ENCODE measurements at regions not wholly inside any gene's neighbourhood (a gene's known extent, or its start where the extent isn't known, plus 50 kb on each side); places are given as distances from the start of the nearest gene placed in this dataset.
"Not testable (repeated sequence)": the region's sequence is repeated elsewhere in the genome, so short reads cannot be mapped to it uniquely, and the experiment has no call there.

- not testable (repeated sequence) for DNase-seq
Observed at GRCh38 chr10:42533866-42534265, 104.5 kb downstream of the ZNF33B start.

GRCh38 chr10:42532996-42533395, 105.4 kb downstream of the ZNF33B start:
- DNase-seq: no peak

- no peak for DNase-seq
Observed at GRCh38 chr10:42523098-42523497, 115.3 kb downstream of the ZNF33B start.

- no peak for DNase-seq
Observed at GRCh38 chr10:42519761-42520460, 118.5 kb downstream of the ZNF33B start.

- DNase-seq: no peak
Observed at GRCh38 chr10:42519079-42519478, 119.3 kb downstream of the ZNF33B start.

GRCh38 chr10:42513921-42514320, 124.4 kb downstream of the ZNF33B start:
- DNase-seq: no peak

- no peak for DNase-seq
Observed at GRCh38 chr10:42491801-42492200, 146.6 kb downstream of the ZNF33B start.

- DNase-seq: no peak
Observed at GRCh38 chr10:42491001-42491592, 147.3 kb downstream of the ZNF33B start.

- DNase-seq: no peak
Observed at GRCh38 chr10:42490368-42490767, 148.0 kb downstream of the ZNF33B start.

- no peak for DNase-seq
Observed at GRCh38 chr10:42488416-42488815, 150.0 kb downstream of the ZNF33B start.

- DNase-seq: no peak
Observed at GRCh38 chr10:42482411-42482810, 156.0 kb downstream of the ZNF33B start.

- DNase-seq: no peak
Observed at GRCh38 chr10:42479057-42479456, 159.3 kb downstream of the ZNF33B start.

GRCh38 chr10:42477170-42477569, 161.2 kb downstream of the ZNF33B start:
- DNase-seq: no peak

- DNase-seq: no peak
Observed at GRCh38 chr10:42476101-42476500, 162.3 kb downstream of the ZNF33B start.

- no peak for DNase-seq
Observed at GRCh38 chr10:42475168-42476098, 162.9 kb downstream of the ZNF33B start.

- DNase-seq: no peak
Observed at GRCh38 chr10:42454313-42454712, 184.1 kb downstream of the ZNF33B start.

GRCh38 chr10:42431095-42431494, 207.3 kb downstream of the ZNF33B start:
- DNase-seq: no peak

GRCh38 chr10:42428534-42428933, 209.8 kb downstream of the ZNF33B start:
- DNase-seq: no peak

- no peak for DNase-seq
Observed at GRCh38 chr10:42422911-42423310, 215.5 kb downstream of the ZNF33B start.

GRCh38 chr10:42421812-42422211, 216.6 kb downstream of the ZNF33B start:
- no peak for DNase-seq

- DNase-seq: no peak
Observed at GRCh38 chr10:42419789-42420188, 218.6 kb downstream of the ZNF33B start.

GRCh38 chr10:42380926-42381547, 257.3 kb downstream of the ZNF33B start:
- no peak for DNase-seq

- no peak for DNase-seq
Observed at GRCh38 chr10:42367532-42368230, 270.7 kb downstream of the ZNF33B start.
